ENCODE measurements at regions not wholly inside any gene's neighbourhood (a gene's known extent, or its start where the extent isn't known, plus 50 kb on each side); places are given as distances from the start of the nearest gene placed in this dataset.
"Not testable (repeated sequence)": the region's sequence is repeated elsewhere in the genome, so short reads cannot be mapped to it uniquely, and the experiment has no call there.

DNA sequence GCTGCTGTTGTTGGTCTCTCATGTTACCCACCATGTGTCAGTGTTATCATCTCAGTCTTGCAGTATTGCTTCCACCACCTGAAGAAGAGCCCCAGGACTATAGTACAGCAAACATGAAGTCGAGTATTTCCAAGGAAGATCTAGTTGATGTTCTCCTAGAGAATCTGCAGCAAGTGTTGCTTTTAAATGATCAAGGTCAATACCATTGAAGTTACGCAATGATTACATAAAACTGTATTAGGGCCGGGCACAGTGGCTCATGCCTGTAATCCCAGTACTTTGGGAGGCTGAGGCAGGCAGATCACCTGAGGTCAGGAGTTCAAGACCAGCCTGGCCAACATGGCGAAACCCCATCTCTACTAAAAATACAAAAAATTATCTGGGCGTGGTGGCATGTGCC, 173.9 kb downstream of the TJP1 start:
- H3K4me1 ChIP-seq (ENCODE audit: control insufficient read depth, low read depth, low read length); H3K4me3 ChIP-seq (ENCODE audit: low read length); H3K27ac ChIP-seq (ENCODE audit: low read length); H3K27me3 ChIP-seq (ENCODE audit: control insufficient read depth, insufficient read depth, low read length); H3K36me3 ChIP-seq (ENCODE audit: control insufficient read depth, low read depth, low read length); H3K9ac ChIP-seq (ENCODE audit: low read length); H3K9me3 ChIP-seq (ENCODE audit: control insufficient read depth, low read depth, low read length): not testable (repeated sequence)

DNA sequence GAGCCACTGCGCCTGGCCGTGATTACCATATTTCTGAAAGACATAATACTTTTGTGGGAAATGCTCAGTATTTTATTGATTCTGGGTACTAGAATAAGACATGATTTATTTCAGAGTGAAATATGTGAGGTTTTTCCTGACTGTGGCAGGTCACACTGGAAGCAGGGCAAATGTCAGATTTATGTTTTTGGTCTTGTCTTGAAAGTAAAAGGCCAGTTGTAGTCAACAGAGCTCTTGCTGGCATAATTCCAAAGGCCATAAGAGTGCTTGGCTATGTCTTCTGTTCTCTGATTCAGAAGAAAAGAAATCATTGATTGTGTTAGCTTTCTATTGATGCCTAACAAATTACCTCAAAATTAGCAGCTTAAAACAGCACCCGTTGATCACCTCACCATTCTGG, 176.4 kb downstream of the TJP1 start:
- Histone ChIP-seq H3K9ac (ENCODE audit: low read length) (no peak overlapping the region), H3K9me3 (ENCODE audit: control insufficient read depth, low read depth, low read length) (no peaks in the 10 kb centered on the region), H3K27ac (ENCODE audit: low read length) (no peak overlapping the region), H3K36me3 (ENCODE audit: control insufficient read depth, low read depth, low read length) (no peaks in the 10 kb centered on the region), H3K4me1 (ENCODE audit: control insufficient read depth, low read depth, low read length) (no peaks in the 10 kb centered on the region), H3K27me3 (ENCODE audit: control insufficient read depth, insufficient read depth, low read length) (no peaks in the 10 kb centered on the region), H3K4me3 (ENCODE audit: low read length) (no peak overlapping the region)

DNA sequence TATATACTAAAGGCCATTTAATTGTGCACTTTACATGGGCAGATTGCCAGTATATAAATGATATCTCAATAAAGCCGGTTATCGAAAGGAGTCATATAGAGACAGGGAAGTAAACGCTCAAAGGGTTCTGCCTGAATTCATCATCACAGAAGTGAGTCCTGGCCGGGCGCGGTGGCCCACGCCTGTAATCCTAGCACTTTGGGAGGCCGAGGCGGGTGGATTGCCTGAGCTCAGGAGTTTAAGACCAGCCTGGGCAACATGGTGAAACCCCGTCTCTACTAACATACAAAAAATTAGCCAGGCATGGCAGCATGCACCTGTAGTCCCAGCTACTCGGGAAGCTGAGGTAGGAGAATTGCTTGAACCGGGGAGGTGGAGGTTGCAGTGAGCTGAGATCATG, 177.9 kb downstream of the TJP1 start:
- not testable (repeated sequence) for H3K9me3 ChIP-seq (ENCODE audit: control insufficient read depth, low read depth, low read length); H3K9ac ChIP-seq (ENCODE audit: low read length); H3K27me3 ChIP-seq (ENCODE audit: control insufficient read depth, insufficient read depth, low read length); H3K4me1 ChIP-seq (ENCODE audit: control insufficient read depth, low read depth, low read length); H3K27ac ChIP-seq (ENCODE audit: low read length); H3K4me3 ChIP-seq (ENCODE audit: low read length); H3K36me3 ChIP-seq (ENCODE audit: control insufficient read depth, low read depth, low read length)

DNA sequence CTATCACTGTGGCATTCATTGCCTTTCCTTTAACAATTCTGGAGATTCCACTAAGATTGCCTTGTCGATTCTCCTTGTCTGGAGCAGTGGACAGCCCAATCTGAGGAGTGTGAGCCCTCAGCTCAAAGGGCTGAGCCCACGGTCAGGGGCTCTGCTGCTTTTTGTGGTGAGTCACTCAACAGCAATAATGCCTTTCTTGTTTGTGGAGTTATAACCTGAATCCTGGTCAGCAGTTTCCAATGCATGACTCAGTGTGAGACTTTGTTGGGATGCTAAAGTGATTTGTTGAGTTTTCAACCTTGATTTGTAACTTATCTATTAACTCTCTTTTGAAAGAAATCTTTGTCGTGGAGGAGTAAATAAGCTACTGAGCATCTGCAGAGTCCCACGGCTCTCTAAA, 183.5 kb downstream of the TJP1 start:
- H3K27ac ChIP-seq (ENCODE audit: low read length) = no peak overlapping the region
- no peaks in the 10 kb centered on the region for H3K27me3 ChIP-seq (ENCODE audit: control insufficient read depth, insufficient read depth, low read length)
- H3K4me1 ChIP-seq (ENCODE audit: control insufficient read depth, low read depth, low read length) = no peaks in the 10 kb centered on the region

DNA sequence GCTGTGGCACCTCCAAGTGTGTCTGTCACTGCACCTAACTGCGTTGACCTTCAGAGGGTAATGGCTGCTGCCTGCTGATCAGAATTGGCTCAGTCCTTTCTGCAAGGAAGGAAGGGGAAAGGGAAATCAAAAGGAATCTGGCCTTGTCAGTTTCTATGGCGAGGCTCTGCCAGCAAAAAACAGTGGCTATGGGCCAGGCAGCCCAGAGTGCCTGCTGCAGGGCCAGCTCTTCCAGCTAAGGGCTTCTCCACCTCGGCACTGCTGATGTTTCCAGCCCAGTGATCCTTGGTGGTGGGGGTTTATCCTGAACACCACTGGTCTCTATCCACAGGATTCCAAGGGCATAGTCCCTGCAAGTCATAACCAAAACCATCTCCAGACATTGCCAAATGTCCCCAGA, 184.3 kb downstream of the TJP1 start:
- H3K9ac ChIP-seq (ENCODE audit: low read length) = no peak overlapping the region
- H3K4me1 ChIP-seq (ENCODE audit: control insufficient read depth, low read depth, low read length) = no peaks in the 10 kb centered on the region
- no peak overlapping the region for H3K27ac ChIP-seq (ENCODE audit: low read length)
- H3K36me3 ChIP-seq (ENCODE audit: control insufficient read depth, low read depth, low read length) = no peaks in the 10 kb centered on the region
- H3K4me3 ChIP-seq (ENCODE audit: low read length) = no peak overlapping the region
- H3K9me3 ChIP-seq (ENCODE audit: control insufficient read depth, low read depth, low read length) = no peaks in the 10 kb centered on the region
- H3K27me3 ChIP-seq (ENCODE audit: control insufficient read depth, insufficient read depth, low read length) = no peaks in the 10 kb centered on the region

More for the DNA sequence above, 183.5 kb downstream of the TJP1 start:
- no peak overlapping the region for H3K9ac ChIP-seq (ENCODE audit: low read length)
- H3K36me3 ChIP-seq (ENCODE audit: control insufficient read depth, low read depth, low read length) = no peaks in the 10 kb centered on the region
- H3K9me3 ChIP-seq (ENCODE audit: control insufficient read depth, low read depth, low read length) = no peaks in the 10 kb centered on the region
- no peak overlapping the region for H3K4me3 ChIP-seq (ENCODE audit: low read length)

DNA sequence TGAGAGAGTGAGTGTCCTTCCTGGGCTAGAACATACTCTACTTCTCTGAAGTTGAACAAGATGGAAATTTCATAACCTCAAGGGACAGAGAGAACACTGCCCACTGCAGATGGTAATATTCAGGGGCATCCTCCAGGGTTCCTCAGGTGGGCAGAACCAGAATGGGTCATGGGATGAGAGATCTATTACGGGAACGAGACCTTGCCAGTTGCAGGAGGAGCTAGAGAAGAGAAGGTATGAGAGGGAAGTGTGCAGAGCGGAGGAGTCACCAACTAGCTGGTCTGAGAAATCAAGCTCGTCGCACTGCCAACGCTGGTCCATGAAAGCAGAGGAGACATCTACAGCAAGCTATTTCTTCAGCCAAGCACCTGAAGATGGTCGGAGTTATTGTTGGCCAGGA, 184.7 kb downstream of the TJP1 start:
- H3K9ac ChIP-seq (ENCODE audit: low read length) = no peak overlapping the region
- no peak overlapping the region for H3K27ac ChIP-seq (ENCODE audit: low read length)
- no peak overlapping the region for H3K4me3 ChIP-seq (ENCODE audit: low read length)
- H3K27me3 ChIP-seq (ENCODE audit: control insufficient read depth, insufficient read depth, low read length) = no peaks in the 10 kb centered on the region
- H3K9me3 ChIP-seq (ENCODE audit: control insufficient read depth, low read depth, low read length) = no peaks in the 10 kb centered on the region
- H3K36me3 ChIP-seq (ENCODE audit: control insufficient read depth, low read depth, low read length) = no peaks in the 10 kb centered on the region
- H3K4me1 ChIP-seq (ENCODE audit: control insufficient read depth, low read depth, low read length) = no peaks in the 10 kb centered on the region

DNA sequence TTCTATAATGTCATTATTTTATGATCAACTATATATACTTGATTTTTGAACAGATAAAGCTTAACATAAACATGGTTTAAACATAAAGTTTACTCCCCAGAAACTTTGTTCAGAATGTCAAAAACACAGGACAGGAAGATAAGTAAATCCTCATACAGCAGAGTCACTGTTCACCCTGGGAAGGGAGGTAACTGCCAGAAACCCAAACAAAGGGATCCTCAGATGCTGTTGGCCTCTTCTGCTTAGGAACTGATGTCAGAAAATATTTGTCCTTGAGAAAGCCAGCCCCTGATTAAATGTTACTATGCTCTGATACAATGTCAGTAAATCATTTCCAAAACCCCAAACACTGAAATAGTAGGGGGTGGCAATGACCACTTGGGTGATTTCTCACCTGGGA, 185.3 kb downstream of the TJP1 start:
- no peaks in the 10 kb centered on the region for H3K27me3 ChIP-seq (ENCODE audit: control insufficient read depth, insufficient read depth, low read length)
- H3K27ac ChIP-seq (ENCODE audit: low read length) = no peak overlapping the region
- no peak overlapping the region for H3K9ac ChIP-seq (ENCODE audit: low read length)
- no peaks in the 10 kb centered on the region for H3K36me3 ChIP-seq (ENCODE audit: control insufficient read depth, low read depth, low read length)
- H3K9me3 ChIP-seq (ENCODE audit: control insufficient read depth, low read depth, low read length) = no peaks in the 10 kb centered on the region
- H3K4me3 ChIP-seq (ENCODE audit: low read length) = no peak overlapping the region
- no peaks in the 10 kb centered on the region for H3K4me1 ChIP-seq (ENCODE audit: control insufficient read depth, low read depth, low read length)

DNA sequence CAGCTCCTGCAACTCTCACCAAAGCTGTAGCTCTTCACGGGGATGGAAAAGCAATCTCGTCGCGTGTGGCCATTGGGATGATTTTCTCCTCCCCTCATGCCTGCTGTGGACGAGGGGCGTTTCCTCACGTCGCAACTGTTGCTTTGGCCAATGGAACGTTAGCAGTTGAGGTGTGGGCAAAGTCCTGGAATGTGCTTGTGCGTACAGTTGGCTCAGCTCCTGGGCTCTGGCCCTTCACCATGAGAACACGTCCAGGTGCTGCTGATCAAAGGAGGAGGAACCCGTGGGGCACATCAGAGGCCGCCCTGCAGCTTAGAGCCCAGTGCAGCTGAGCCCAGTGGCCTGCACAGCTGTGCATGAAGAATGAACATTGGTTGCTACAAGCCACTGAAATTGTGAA, 186.1 kb downstream of the TJP1 start:
- no peak overlapping the region for H3K27ac ChIP-seq (ENCODE audit: low read length)
- no peaks in the 10 kb centered on the region for H3K36me3 ChIP-seq (ENCODE audit: control insufficient read depth, low read depth, low read length)
- H3K4me3 ChIP-seq (ENCODE audit: low read length) = no peak overlapping the region
- no peak overlapping the region for H3K9ac ChIP-seq (ENCODE audit: low read length)
- peaks cover 6% of the 10 kb centered on the region for H3K4me1 ChIP-seq (ENCODE audit: control insufficient read depth, low read depth, low read length)
- no peaks in the 10 kb centered on the region for H3K9me3 ChIP-seq (ENCODE audit: control insufficient read depth, low read depth, low read length)
- no peaks in the 10 kb centered on the region for H3K27me3 ChIP-seq (ENCODE audit: control insufficient read depth, insufficient read depth, low read length)

DNA sequence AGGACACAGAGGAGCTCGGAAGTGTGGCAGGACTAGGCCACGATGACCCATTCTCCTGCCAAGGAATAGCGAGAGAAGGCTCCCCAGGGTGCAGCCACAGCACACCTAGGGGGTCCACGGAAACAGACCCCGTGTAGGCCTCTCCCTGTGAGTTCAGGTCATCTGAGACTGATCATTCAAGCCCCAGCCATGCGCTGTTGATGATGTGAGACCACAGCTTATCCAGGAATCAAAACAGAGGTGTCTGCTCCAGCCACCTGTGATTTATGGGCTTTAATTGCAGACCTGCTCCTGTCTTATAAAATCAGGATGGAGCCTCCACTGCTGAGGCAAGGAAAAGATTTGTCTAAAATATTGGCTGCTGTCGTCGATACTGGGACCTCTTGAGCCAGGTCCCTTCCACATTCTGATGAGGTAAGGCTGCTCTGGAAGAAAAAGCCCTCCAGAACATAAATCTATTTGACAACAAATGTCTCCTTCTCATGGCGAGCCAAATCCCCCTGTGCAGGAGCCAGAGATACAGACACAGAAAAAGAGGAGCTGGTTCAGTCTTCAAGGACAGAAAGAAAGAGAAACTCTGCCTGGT, 186.7 kb downstream of the TJP1 start:
- H3K4me3 ChIP-seq (ENCODE audit: low read length) = no peak overlapping the region
- no peak overlapping the region for H3K9ac ChIP-seq (ENCODE audit: low read length)
- H3K9me3 ChIP-seq (ENCODE audit: control insufficient read depth, low read depth, low read length) = no peaks in the 10 kb centered on the region
- no peaks in the 10 kb centered on the region for H3K36me3 ChIP-seq (ENCODE audit: control insufficient read depth, low read depth, low read length)
- H3K27me3 ChIP-seq (ENCODE audit: control insufficient read depth, insufficient read depth, low read length) = no peaks in the 10 kb centered on the region
- peaks cover 7% of the 10 kb centered on the region for H3K4me1 ChIP-seq (ENCODE audit: control insufficient read depth, low read depth, low read length)
- H3K27ac ChIP-seq (ENCODE audit: low read length) = no peak overlapping the region

DNA sequence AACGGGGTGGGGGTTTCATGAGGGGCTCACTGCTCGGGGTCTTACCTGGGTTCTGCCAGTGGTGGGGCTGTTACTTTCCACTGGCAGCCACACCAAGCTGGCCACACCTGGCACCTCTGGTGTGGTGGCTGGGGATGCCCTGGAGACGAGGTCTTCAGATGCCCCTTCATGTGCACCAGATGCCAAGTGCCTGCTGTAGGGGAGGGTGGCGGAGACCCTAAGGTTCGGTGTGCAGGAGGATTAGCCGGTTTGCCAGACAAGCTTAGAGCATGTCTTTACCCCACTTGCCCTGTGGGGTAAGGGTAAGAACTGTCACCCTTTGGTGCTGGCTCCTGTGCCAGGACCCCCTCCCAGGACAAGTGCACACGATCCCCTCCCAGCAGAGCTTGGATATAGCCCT, 188.3 kb downstream of the TJP1 start:
- H3K4me1 ChIP-seq (ENCODE audit: control insufficient read depth, low read depth, low read length) = peaks cover 7% of the 10 kb centered on the region
- H3K4me3 ChIP-seq (ENCODE audit: low read length) = no peak overlapping the region
- H3K36me3 ChIP-seq (ENCODE audit: control insufficient read depth, low read depth, low read length) = no peaks in the 10 kb centered on the region
- H3K9ac ChIP-seq (ENCODE audit: low read length) = no peak overlapping the region
- no peak overlapping the region for H3K27ac ChIP-seq (ENCODE audit: low read length)
- H3K27me3 ChIP-seq (ENCODE audit: control insufficient read depth, insufficient read depth, low read length) = no peaks in the 10 kb centered on the region
- H3K9me3 ChIP-seq (ENCODE audit: control insufficient read depth, low read depth, low read length) = no peaks in the 10 kb centered on the region

DNA sequence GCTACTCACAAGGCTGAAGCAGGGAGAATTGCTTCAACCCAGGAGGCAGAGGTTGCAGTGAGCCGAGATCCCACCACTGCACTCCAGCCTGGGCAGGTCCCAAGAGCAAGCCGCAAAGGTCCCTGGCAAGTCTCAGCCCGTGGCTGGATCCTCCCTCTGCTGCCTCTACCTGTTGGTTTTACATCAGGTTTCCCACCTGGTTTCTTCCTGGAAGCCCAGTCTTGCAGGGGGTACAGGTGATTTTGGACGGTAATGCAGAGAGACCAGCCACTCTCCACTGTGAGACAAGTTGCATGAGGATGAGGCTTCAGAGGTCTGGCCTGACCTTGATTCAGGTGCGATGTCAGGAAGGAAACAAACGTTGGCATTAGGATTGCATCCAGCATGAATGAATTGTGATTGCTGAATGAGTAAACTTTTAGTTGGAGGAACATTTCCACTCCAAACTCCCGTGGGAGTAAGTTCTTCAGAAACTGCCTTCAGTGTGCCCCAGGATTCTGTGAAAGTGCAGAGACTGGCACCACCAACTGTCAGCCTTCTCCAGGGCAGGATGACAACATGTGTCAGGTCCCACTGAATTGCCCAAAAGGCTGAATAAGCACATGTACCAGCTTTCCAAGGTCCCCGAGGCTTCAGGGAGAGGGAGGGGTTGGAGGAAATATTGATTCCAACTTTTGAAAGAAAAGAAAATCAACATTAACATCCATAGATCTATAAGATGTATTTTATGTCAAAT, 189.4 kb downstream of the TJP1 start:
- Histone ChIP-seq H3K36me3 (ENCODE audit: control insufficient read depth, low read depth, low read length) (no peaks in the 10 kb centered on the region), H3K9ac (ENCODE audit: low read length) (no peak overlapping the region), H3K27ac (ENCODE audit: low read length) (no peak overlapping the region), H3K27me3 (ENCODE audit: control insufficient read depth, insufficient read depth, low read length) (no peaks in the 10 kb centered on the region), H3K9me3 (ENCODE audit: control insufficient read depth, low read depth, low read length) (no peaks in the 10 kb centered on the region), H3K4me3 (ENCODE audit: low read length) (no peak overlapping the region), H3K4me1 (ENCODE audit: control insufficient read depth, low read depth, low read length) (peaks cover 7% of the 10 kb centered on the region)

Data from iPS-18a (cell line).